ENCODE measurements at regions not wholly inside any gene's neighbourhood (a gene's known extent, or its start where the extent isn't known, plus 50 kb on each side); places are given as distances from the start of the nearest gene placed in this dataset.
A peak's percentile ranks its signal among the peaks of the same experiment; 100 is the strongest.
"Not testable (repeated sequence)": the region's sequence is repeated elsewhere in the genome, so short reads cannot be mapped to it uniquely, and the experiment has no call there.

GRCh38 chr1:187038784-187039183 lies 210.0 kb downstream of the PLA2G4A start:
- no peaks in the 10 kb centered on the region for H3K4me1 ChIP-seq (ENCODE audit: control insufficient read depth, insufficient read depth, low read length)
- no peak for DNase-seq (ENCODE audit: low read depth, low spot score)
- H3K9me3 ChIP-seq (ENCODE audit: control insufficient read depth, insufficient read depth, low read length): no peaks in the 10 kb centered on the region
- no peak overlapping the region for H3K27ac ChIP-seq (ENCODE audit: low read length)
- no peak overlapping the region for H3K4me3 ChIP-seq (ENCODE audit: low read length)
- no peaks in the 10 kb centered on the region for H3K36me3 ChIP-seq (ENCODE audit: control insufficient read depth, insufficient read depth, low read length)
- H3K27me3 ChIP-seq (ENCODE audit: control insufficient read depth, insufficient read depth, low read length): no peaks in the 10 kb centered on the region
- WGBS (ENCODE audit: insufficient coverage, insufficient read length): no CpG with 5 or more reads among the region's 1 CpG

DNA sequence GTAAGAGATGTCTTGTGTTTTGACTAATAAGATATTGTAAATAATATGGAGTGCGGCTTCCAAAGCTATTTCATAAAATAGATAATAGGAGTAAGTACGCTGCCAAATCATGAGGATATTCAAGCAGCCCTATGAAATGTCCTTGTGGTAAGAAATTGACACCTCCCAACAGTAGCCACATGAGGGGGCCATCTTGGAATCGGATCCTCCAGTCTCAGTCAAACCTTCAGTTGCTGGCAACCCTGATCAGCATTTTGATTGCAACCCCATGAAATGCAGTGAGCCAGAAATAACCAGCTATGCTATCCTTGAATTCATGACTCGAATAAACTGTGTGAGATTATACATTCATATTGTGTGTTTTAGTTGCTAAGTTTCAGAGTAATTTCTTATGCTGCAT lies 212.4 kb downstream of the PLA2G4A start:
- Histone ChIP-seq H3K27me3 (ENCODE audit: control insufficient read depth, insufficient read depth, low read length) (no peaks in the 10 kb centered on the region), H3K27ac (ENCODE audit: low read length) (no peak overlapping the region), H3K9me3 (ENCODE audit: control insufficient read depth, insufficient read depth, low read length) (no peaks in the 10 kb centered on the region), H3K4me3 (ENCODE audit: low read length) (no peak overlapping the region), H3K36me3 (ENCODE audit: control insufficient read depth, insufficient read depth, low read length) (no peaks in the 10 kb centered on the region), H3K4me1 (ENCODE audit: control insufficient read depth, insufficient read depth, low read length) (no peaks in the 10 kb centered on the region)
- DNase-seq (ENCODE audit: low read depth, low spot score): no peak
- WGBS (ENCODE audit: insufficient coverage, insufficient read length): no CpG with 5 or more reads among the region's 4 CpGs

GRCh38 chr1:187042538-187042937 lies 213.8 kb downstream of the PLA2G4A start:
- H3K4me1 ChIP-seq (ENCODE audit: control insufficient read depth, insufficient read depth, low read length): no peaks in the 10 kb centered on the region; the same call in 1 of the 2 replicates
- no peaks in the 10 kb centered on the region for H3K36me3 ChIP-seq (ENCODE audit: control insufficient read depth, insufficient read depth, low read length)
- no CpG with 5 or more reads among the region's 1 CpG for WGBS (ENCODE audit: insufficient coverage, insufficient read length)
- H3K27ac ChIP-seq (ENCODE audit: low read length): no peak overlapping the region
- H3K4me3 ChIP-seq (ENCODE audit: low read length): no peak overlapping the region
- H3K9me3 ChIP-seq (ENCODE audit: control insufficient read depth, insufficient read depth, low read length): no peaks in the 10 kb centered on the region
- DNase-seq (ENCODE audit: low read depth, low spot score): no peak
- no peaks in the 10 kb centered on the region for H3K27me3 ChIP-seq (ENCODE audit: control insufficient read depth, insufficient read depth, low read length)

DNA sequence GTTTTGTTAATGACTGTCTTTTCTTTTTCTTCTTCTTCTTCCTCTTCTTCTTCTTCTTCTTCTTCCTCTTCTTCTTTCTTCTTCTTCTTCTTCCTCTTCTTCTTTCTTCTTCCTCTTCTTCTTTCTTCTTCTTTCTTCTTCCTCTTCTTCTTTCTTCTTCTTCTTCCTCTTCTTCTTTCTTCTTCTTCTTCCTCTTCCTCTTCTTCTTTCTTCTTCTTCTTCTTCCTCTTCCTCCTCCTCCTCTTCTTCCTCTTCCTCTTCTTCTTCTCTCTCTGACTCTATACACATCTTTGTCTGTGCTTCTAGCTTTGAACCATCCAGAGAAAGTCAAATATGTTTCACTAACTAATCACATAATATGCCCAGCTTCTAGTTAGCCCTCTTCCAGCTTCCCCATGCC lies 214.7 kb downstream of the PLA2G4A start:
- H3K4me1 ChIP-seq (ENCODE audit: control insufficient read depth, insufficient read depth, low read length); H3K27ac ChIP-seq (ENCODE audit: low read length); H3K36me3 ChIP-seq (ENCODE audit: control insufficient read depth, insufficient read depth, low read length); H3K27me3 ChIP-seq (ENCODE audit: control insufficient read depth, insufficient read depth, low read length); DNase-seq (ENCODE audit: low read depth, low spot score); H3K4me3 ChIP-seq (ENCODE audit: low read length); H3K9me3 ChIP-seq (ENCODE audit: control insufficient read depth, insufficient read depth, low read length): not testable (repeated sequence)

DNA sequence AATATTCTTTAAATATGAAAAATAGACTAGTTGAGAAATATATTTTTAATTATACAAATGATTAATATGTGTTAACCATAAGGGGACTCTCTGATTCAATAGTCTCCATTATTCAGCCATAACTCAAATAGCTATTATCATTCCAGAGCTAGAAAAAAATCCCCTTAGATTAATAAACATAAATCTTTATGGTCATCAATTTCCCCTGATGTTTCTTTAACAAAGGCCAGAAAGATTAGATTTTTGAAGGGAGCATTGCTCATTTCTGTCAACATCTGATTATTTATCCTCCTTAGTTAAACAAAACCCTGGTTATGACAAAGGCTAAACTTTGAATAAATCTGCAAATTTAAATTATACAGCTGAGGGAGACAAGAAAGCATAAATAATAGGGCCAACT lies 215.7 kb downstream of the PLA2G4A start:
- no peak for DNase-seq (ENCODE audit: low read depth, low spot score)
- H3K4me1 ChIP-seq (ENCODE audit: control insufficient read depth, insufficient read depth, low read length): peaks cover 1% of the 10 kb centered on the region; the same call in 1 of the 2 replicates

DNA sequence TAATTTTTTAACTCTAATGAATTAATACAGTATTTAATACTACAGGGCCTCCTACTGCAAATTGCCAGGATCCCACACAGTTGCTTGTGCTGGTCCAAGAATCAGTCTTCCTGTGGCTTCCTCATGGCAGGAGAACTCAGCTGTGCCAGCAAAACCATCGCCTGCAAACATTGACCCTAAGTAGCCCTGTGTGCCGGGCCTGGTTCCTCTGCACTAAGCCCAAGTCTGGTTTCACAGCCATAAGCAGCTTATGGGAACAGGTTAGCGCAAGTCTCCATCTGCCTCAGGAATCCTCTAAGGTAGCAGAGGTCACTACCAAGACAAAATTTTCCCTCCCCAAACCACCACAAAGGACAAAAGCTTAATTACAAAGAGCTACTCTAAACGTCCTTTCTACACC lies 216.6 kb downstream of the PLA2G4A start:
- DNase-seq (ENCODE audit: low read depth, low spot score): no peak
- H3K36me3 ChIP-seq (ENCODE audit: control insufficient read depth, insufficient read depth, low read length): no peaks in the 10 kb centered on the region
- no CpG with 5 or more reads among the region's 4 CpGs for WGBS (ENCODE audit: insufficient coverage, insufficient read length)

More for the DNA sequence above, 215.7 kb downstream of the PLA2G4A start:
- no peaks in the 10 kb centered on the region for H3K36me3 ChIP-seq (ENCODE audit: control insufficient read depth, insufficient read depth, low read length)
- H3K4me3 ChIP-seq (ENCODE audit: low read length): no peak overlapping the region
- H3K27ac ChIP-seq (ENCODE audit: low read length): no peak overlapping the region
- H3K27me3 ChIP-seq (ENCODE audit: control insufficient read depth, insufficient read depth, low read length): no peaks in the 10 kb centered on the region
- H3K9me3 ChIP-seq (ENCODE audit: control insufficient read depth, insufficient read depth, low read length): no peaks in the 10 kb centered on the region

DNA sequence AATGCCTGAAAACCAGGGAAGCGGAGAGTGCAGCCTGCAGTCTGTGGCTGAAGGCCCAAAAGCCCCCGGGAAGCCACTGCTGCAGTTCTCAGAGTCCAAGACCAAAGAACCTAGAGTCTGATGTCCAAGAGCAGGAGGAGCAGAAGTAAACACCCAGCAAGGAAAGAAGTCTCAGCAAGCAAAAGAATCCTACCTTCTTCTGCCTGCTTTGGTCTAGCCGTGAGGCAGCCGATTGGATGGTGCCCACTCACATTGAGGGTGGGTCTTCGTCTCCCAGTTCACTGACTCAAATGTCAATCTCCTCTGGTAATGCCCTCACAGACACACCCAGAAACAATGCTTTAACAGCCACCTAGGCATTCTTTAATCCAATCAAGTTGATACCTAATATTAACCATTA lies 217.5 kb downstream of the PLA2G4A start:
- WGBS (ENCODE audit: insufficient coverage, insufficient read length): no CpG with 5 or more reads among the region's 5 CpGs
- no peak overlapping the region for H3K27ac ChIP-seq (ENCODE audit: low read length)
- DNase-seq (ENCODE audit: low read depth, low spot score): no peak
- H3K4me3 ChIP-seq (ENCODE audit: low read length): no peak overlapping the region
- H3K9me3 ChIP-seq (ENCODE audit: control insufficient read depth, insufficient read depth, low read length): no peaks in the 10 kb centered on the region
- no peaks in the 10 kb centered on the region for H3K27me3 ChIP-seq (ENCODE audit: control insufficient read depth, insufficient read depth, low read length)
- H3K4me1 ChIP-seq (ENCODE audit: control insufficient read depth, insufficient read depth, low read length): peaks cover 1% of the 10 kb centered on the region; the same call in 1 of the 2 replicates
- H3K36me3 ChIP-seq (ENCODE audit: control insufficient read depth, insufficient read depth, low read length): no peaks in the 10 kb centered on the region

More for the DNA sequence above, 216.6 kb downstream of the PLA2G4A start:
- Histone ChIP-seq H3K27me3 (ENCODE audit: control insufficient read depth, insufficient read depth, low read length) (no peaks in the 10 kb centered on the region), H3K27ac (ENCODE audit: low read length) (no peak overlapping the region), H3K9me3 (ENCODE audit: control insufficient read depth, insufficient read depth, low read length) (no peaks in the 10 kb centered on the region), H3K4me1 (ENCODE audit: control insufficient read depth, insufficient read depth, low read length) (peaks cover 1% of the 10 kb centered on the region; the same call in 1 of the 2 replicates), H3K4me3 (ENCODE audit: low read length) (no peak overlapping the region)

DNA sequence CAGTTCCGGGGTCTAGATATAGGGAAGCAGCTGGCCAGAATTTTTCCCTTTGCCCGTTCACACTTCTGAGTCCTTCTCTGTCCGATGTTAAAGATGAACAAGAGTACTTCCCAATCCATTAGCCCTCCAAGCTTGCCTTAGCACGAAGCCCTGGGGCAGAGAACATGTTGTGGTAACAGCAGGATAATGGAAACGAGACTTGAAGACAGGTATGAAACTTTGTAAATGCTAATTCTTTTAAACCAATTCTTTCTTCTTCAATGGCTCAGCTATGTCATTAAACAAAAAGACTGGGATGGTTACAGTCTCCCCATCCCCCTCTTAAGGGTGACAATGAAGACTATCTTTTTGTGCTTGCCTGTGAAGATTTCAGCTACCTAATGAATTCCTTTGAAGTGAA lies 218.5 kb downstream of the PLA2G4A start:
- no peak overlapping the region for H3K27ac ChIP-seq (ENCODE audit: low read length)
- H3K4me3 ChIP-seq (ENCODE audit: low read length): no peak overlapping the region
- H3K27me3 ChIP-seq (ENCODE audit: control insufficient read depth, insufficient read depth, low read length): no peaks in the 10 kb centered on the region
- DNase-seq (ENCODE audit: low read depth, low spot score): peak; percentile 9
- H3K9me3 ChIP-seq (ENCODE audit: control insufficient read depth, insufficient read depth, low read length): no peaks in the 10 kb centered on the region
- H3K4me1 ChIP-seq (ENCODE audit: control insufficient read depth, insufficient read depth, low read length): peaks cover 1% of the 10 kb centered on the region; the same call in 1 of the 2 replicates
- no peaks in the 10 kb centered on the region for H3K36me3 ChIP-seq (ENCODE audit: control insufficient read depth, insufficient read depth, low read length)
- WGBS (ENCODE audit: insufficient coverage, insufficient read length): no CpG with 5 or more reads among the region's 5 CpGs

DNA sequence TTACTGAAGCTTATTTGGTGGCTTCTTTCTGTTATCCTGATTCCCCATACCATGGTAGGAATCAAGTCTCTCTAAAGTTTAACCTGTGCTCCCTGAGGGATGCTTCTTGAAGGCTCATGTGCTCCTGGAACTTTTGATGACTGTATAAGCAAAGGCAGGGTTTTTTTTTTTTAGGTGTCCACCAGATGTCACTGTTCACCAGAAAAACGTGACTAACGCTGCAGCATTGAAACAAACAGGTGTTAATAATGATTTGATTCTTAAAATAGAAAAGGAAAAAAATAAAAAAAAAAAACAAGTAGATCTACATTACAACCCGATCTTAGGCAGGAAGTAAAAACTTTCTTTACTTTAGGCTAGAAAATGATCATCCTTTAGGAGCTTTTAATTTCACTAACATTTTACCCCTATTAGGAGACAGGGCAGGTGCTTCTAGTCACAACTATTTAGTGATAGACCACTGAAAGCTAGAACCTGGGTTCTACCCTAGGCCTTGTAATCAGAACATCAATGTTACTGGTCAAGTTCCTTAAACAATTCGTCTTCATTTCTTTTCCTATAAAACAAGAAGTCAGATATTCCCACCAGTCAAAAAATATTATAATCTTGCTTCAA lies 223.0 kb downstream of the PLA2G4A start:
- WGBS (ENCODE audit: insufficient coverage, insufficient read length): no CpG with 5 or more reads among the region's 4 CpGs
- no peak overlapping the region for H3K27ac ChIP-seq (ENCODE audit: low read length)
- no peaks in the 10 kb centered on the region for H3K36me3 ChIP-seq (ENCODE audit: control insufficient read depth, insufficient read depth, low read length)
- peaks cover 1% of the 10 kb centered on the region; the same call in 1 of the 2 replicates for H3K4me1 ChIP-seq (ENCODE audit: control insufficient read depth, insufficient read depth, low read length)
- H3K4me3 ChIP-seq (ENCODE audit: low read length): no peak overlapping the region
- DNase-seq (ENCODE audit: low read depth, low spot score): peak; percentile 41
- H3K9me3 ChIP-seq (ENCODE audit: control insufficient read depth, insufficient read depth, low read length): no peaks in the 10 kb centered on the region
- no peaks in the 10 kb centered on the region for H3K27me3 ChIP-seq (ENCODE audit: control insufficient read depth, insufficient read depth, low read length)

DNA sequence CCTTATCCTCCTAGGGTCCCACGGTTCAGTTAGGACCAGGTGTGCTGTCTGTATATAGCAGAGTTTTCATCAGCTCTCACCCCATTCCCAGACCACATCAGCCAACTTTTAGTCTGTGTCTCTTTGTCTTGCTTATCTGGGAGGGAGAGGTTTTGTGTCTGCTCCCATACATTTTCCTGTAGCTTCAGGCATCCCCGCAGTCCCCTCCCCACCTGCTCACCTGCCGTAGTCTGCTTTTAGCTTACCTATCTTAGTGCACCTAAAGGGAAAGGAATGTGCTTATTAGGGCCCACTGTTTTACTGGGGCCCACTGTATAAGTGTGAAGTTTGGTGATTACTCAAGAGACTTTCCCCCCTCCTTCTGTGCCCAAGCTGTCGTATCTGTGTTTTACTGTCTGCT lies 225.1 kb downstream of the PLA2G4A start:
- no CpG with 5 or more reads among the region's 4 CpGs for WGBS (ENCODE audit: insufficient coverage, insufficient read length)
- Histone ChIP-seq H3K4me3 (ENCODE audit: low read length) (no peak overlapping the region), H3K36me3 (ENCODE audit: control insufficient read depth, insufficient read depth, low read length) (no peaks in the 10 kb centered on the region), H3K4me1 (ENCODE audit: control insufficient read depth, insufficient read depth, low read length) (no peaks in the 10 kb centered on the region), H3K27ac (ENCODE audit: low read length) (no peak overlapping the region), H3K9me3 (ENCODE audit: control insufficient read depth, insufficient read depth, low read length) (no peaks in the 10 kb centered on the region), H3K27me3 (ENCODE audit: control insufficient read depth, insufficient read depth, low read length) (no peaks in the 10 kb centered on the region)
- no peak for DNase-seq (ENCODE audit: low read depth, low spot score)

Data from iPS DF 6.9 (cell line).